ENCODE measurements at regions not wholly inside any gene's neighbourhood (a gene's known extent, or its start where the extent isn't known, plus 50 kb on each side); places are given as distances from the start of the nearest gene placed in this dataset.

DNA sequence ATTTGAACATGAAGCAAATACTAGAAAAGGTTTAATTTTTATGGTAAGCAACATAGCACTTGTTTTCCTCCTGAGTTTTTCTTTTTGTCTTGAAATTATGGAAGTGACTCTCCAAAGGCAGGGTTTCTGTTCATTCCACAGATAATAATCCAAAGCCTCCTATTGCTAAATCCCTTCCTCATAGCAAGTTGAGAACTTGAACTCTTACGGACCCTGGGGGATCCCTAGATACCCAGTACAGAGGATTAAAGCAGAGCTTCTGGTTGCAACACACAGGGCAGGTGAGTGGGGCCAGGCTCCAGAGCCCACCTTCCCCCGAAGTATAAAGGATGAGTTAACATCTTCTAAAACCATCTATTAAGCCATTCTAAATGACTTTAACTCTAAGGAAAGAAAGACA lies 294.1 kb downstream of the RMST start:
- TF ChIP-seq, protein P1, sequence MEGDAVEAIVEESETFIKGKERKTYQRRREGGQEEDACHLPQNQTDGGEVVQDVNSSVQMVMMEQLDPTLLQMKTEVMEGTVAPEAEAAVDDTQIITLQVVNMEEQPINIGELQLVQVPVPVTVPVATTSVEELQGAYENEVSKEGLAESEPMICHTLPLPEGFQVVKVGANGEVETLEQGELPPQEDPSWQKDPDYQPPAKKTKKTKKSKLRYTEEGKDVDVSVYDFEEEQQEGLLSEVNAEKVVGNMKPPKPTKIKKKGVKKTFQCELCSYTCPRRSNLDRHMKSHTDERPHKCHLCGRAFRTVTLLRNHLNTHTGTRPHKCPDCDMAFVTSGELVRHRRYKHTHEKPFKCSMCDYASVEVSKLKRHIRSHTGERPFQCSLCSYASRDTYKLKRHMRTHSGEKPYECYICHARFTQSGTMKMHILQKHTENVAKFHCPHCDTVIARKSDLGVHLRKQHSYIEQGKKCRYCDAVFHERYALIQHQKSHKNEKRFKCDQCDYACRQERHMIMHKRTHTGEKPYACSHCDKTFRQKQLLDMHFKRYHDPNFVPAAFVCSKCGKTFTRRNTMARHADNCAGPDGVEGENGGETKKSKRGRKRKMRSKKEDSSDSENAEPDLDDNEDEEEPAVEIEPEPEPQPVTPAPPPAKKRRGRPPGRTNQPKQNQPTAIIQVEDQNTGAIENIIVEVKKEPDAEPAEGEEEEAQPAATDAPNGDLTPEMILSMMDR (conservative IDR thresholded peaks at IDR 0.05; ENCODE audit: low read length): no peak
- no peak for TF ChIP-seq EZH2phosphoT487 (IDR thresholded peaks at IDR 0.05; ENCODE audit: borderline replicate concordance, low read depth, low read length)
